DND-41 (cell line): ENCODE measurements at regions not wholly inside any gene's neighbourhood (a gene's known extent, or its start where the extent isn't known, plus 50 kb on each side); places are given as distances from the start of the nearest gene placed in this dataset.

ENCODE experiments used
- ATAC-seq: fragments of 200-7000 bp; cut with Tn5 transposase; 3 replicates; pipeline ENCODE4 v1.9.1; 2021; ENCODE audit warnings: low read depth; ENCODE audit not compliant: insufficient read depth
- DNase-seq: peaks from one replicate; pipeline ENCODE4 v3.0.0-alpha.2; 2020
- H2AFZ ChIP-seq: 2 replicates; pipeline ENCODE4 v1.6.0; 2012; ENCODE audit warnings: low read depth, low read length
- H3K27ac ChIP-seq: 2 replicates; pipeline ENCODE4 v1.5.1; 2012; ENCODE audit warnings: low read length, inconsistent platforms
- H3K27me3 ChIP-seq: fragments of 200-600 bp; sonication (generic); 2 replicates; pipeline ENCODE4 v1.6.0; 2012; ENCODE audit warnings: low read length, mild to moderate bottlenecking, inconsistent platforms; ENCODE audit not compliant: insufficient read depth, poor library complexity
- H3K36me3 ChIP-seq: 2 replicates; pipeline ENCODE4 v1.5.1; 2012; ENCODE audit warnings: low read length, inconsistent platforms; ENCODE audit not compliant: insufficient read depth
- H3K4me1 ChIP-seq: 2 replicates; pipeline ENCODE4 v1.5.1; 2012; ENCODE audit warnings: mild to moderate bottlenecking, low read length; ENCODE audit not compliant: insufficient read depth
- H3K4me2 ChIP-seq: 2 replicates; pipeline ENCODE4 v1.6.0; 2012; ENCODE audit warnings: mild to moderate bottlenecking, moderate library complexity, low read length, inconsistent platforms; ENCODE audit not compliant: insufficient read depth
- H3K4me3 ChIP-seq, 2 experiments: fragments of 200-600 bp in 1 of 2; shearing (Covaris generic) in 1 of 2; 2 replicates each; pipeline ENCODE4 v1.5.1; 2012 to 2016; ENCODE audit warnings: inconsistent platforms in 2 of 2, low read length in 2 of 2, mild to moderate bottlenecking in 2 of 2, low read depth in 1 of 2, moderate library complexity in 1 of 2
- H3K79me2 ChIP-seq: 2 replicates; pipeline ENCODE4 v1.6.0; 2012; ENCODE audit warnings: low read length, inconsistent platforms; ENCODE audit not compliant: insufficient read depth
- H3K9ac ChIP-seq: 2 replicates; pipeline ENCODE4 v1.6.0; 2012; ENCODE audit warnings: low read depth, mild to moderate bottlenecking, inconsistent platforms, low read length, moderate library complexity
- H3K9me3 ChIP-seq: 2 replicates; pipeline ENCODE4 v1.5.1; 2012; ENCODE audit warnings: low read length, moderate library complexity, mild to moderate bottlenecking, inconsistent platforms; ENCODE audit not compliant: insufficient read depth, severe bottlenecking
- H4K20me1 ChIP-seq: 2 replicates; pipeline ENCODE4 v1.6.0; 2012; ENCODE audit warnings: low read length; ENCODE audit not compliant: insufficient read depth
- CTCF ChIP-seq: IDR thresholded peaks from 2 replicates; pipeline ENCODE4 v1.5.1; 2012; ENCODE audit warnings: borderline replicate concordance, low read length, moderate library complexity, mild to moderate bottlenecking; ENCODE audit not compliant: poor library complexity, severe bottlenecking; ENCODE audit errors: extremely low read depth
- EZH2 ChIP-seq: IDR thresholded peaks from 3 replicates; pipeline ENCODE4 v1.6.1; 2012; ENCODE audit warnings: borderline replicate concordance, low read depth, mild to moderate bottlenecking, moderate library complexity, low read length, inconsistent platforms; ENCODE audit not compliant: severe bottlenecking

GRCh38 chr5:124093658-124094057 lies 581.7 kb downstream of the CSNK1G3 start:
- H3K79me2 ChIP-seq: no peaks in the 10 kb centered on the region
- TF ChIP-seq CTCF: no peak
- TF ChIP-seq EZH2: no peak
- no peaks in the 10 kb centered on the region for H3K4me1 ChIP-seq
- H3K9ac ChIP-seq: no peak overlapping the region
- no peak overlapping the region for H3K4me2 ChIP-seq
- H3K27me3 ChIP-seq: no peaks in the 10 kb centered on the region
- no peaks in the 10 kb centered on the region for H4K20me1 ChIP-seq
- no peaks in the 10 kb centered on the region for H3K9me3 ChIP-seq
- DNase-seq: no peak
- H3K4me3 ChIP-seq: no peak overlapping the region
- H2AFZ ChIP-seq: no peak overlapping the region
- ATAC-seq: no peak
- no peaks in the 10 kb centered on the region for H3K36me3 ChIP-seq
- H3K27ac ChIP-seq: no peak overlapping the region

GRCh38 chr5:124090115-124090514 lies 578.1 kb downstream of the CSNK1G3 start:
- Histone ChIP-seq H4K20me1 (no peaks in the 10 kb centered on the region), H3K79me2 (no peaks in the 10 kb centered on the region), H3K27ac (no peak overlapping the region), H3K4me3 (no peak overlapping the region), H2AFZ (no peak overlapping the region), H3K9me3 (no peaks in the 10 kb centered on the region), H3K4me1 (no peaks in the 10 kb centered on the region), H3K27me3 (no peaks in the 10 kb centered on the region), H3K36me3 (no peaks in the 10 kb centered on the region), H3K4me2 (no peak overlapping the region), H3K9ac (no peak overlapping the region)
- TF ChIP-seq EZH2 (no peak), CTCF (no peak)
- ATAC-seq (no peak), DNase-seq (no peak)

- Histone ChIP-seq H3K9me3 (no peaks in the 10 kb centered on the region), H3K4me1 (no peaks in the 10 kb centered on the region), H3K36me3 (no peaks in the 10 kb centered on the region), H3K27ac (no peak overlapping the region), H3K79me2 (no peaks in the 10 kb centered on the region), H2AFZ (no peak overlapping the region), H3K9ac (no peak overlapping the region), H3K4me3 (no peak overlapping the region), H4K20me1 (no peaks in the 10 kb centered on the region), H3K27me3 (no peaks in the 10 kb centered on the region), H3K4me2 (no peak overlapping the region)
- no peak for DNase-seq
- no peak for ATAC-seq
- no peak for TF ChIP-seq EZH2
- TF ChIP-seq CTCF: no peak
Measured at GRCh38 chr5:124089578-124089977, 577.6 kb downstream of the CSNK1G3 start.

GRCh38 chr5:124088289-124089032 lies 576.5 kb downstream of the CSNK1G3 start:
- Histone ChIP-seq H3K9ac (no peak overlapping the region), H4K20me1 (no peaks in the 10 kb centered on the region), H3K4me3 (no peak overlapping the region), H3K36me3 (no peaks in the 10 kb centered on the region), H3K4me1 (no peaks in the 10 kb centered on the region), H3K4me2 (no peak overlapping the region), H3K9me3 (no peaks in the 10 kb centered on the region), H3K27me3 (no peaks in the 10 kb centered on the region), H3K27ac (no peak overlapping the region), H2AFZ (no peak overlapping the region), H3K79me2 (no peaks in the 10 kb centered on the region)
- DNase-seq: no peak
- ATAC-seq: no peak
- TF ChIP-seq CTCF (no peak), EZH2 (no peak)
